Motor neuron (in vitro differentiated cells): ENCODE measurements at regions not wholly inside any gene's neighbourhood (a gene's known extent, or its start where the extent isn't known, plus 50 kb on each side); places are given as distances from the start of the nearest gene placed in this dataset.
"Not testable (repeated sequence)": the region's sequence is repeated elsewhere in the genome, so short reads cannot be mapped to it uniquely, and the experiment has no call there.

ENCODE experiments used
- ATAC-seq, 8 experiments: fragments of 200-7000 bp; cut with Tn5 transposase; replicated peaks in 6 of 8; 2 replicates each; pipeline ENCODE4 v1.8.0; 2021; ENCODE audit warnings: mild to moderate bottlenecking in 8 of 8, moderate library complexity in 8 of 8
- H3K27ac ChIP-seq, 2 donors: fragments of 250-450 bp; sonication (Bioruptor Pico); 2 replicates each; pipeline ENCODE4 v1.9.0; 2021; ENCODE audit warnings: antibody characterized with exemption in 2 of 2, mild to moderate bottlenecking in 2 of 2, moderate library complexity in 1 of 2
- H3K4me1 ChIP-seq, 2 donors: fragments of 250-450 bp; sonication (Bioruptor Pico); replicated peaks in 1 of 2; 2 replicates each; pipeline ENCODE4 v1.6.1; 2021; ENCODE audit warnings: antibody characterized with exemption in 2 of 2, mild to moderate bottlenecking in 2 of 2, moderate library complexity in 1 of 2
- H3K4me3 ChIP-seq, 5 donors: fragments of 250-450 bp; sonication (Bioruptor Pico); 2 replicates each; pipeline ENCODE4 v1.9.0; 2021; ENCODE audit warnings: antibody characterized with exemption in 5 of 5, mild to moderate bottlenecking in 5 of 5, moderate library complexity in 4 of 5
- WGBS, 10 experiments: fragments of 450-650 bp; shearing (Covaris generic); methylation state at CpG; one replicate each; pipeline ENCODE4 v1.0.0; 2022; 5-methylcytosine and 5-hydroxymethylcytosine counted together
- in situ Hi-C, 9 experiments: fragments of 400-800 bp; cut with MboI; loops; one replicate each; pipeline ENCODE4 v1.15.0; 2021; ENCODE audit warnings: low sequenced_read_pairs in 9 of 9, low pct_unique_long_range_greater_than_20kb in 2 of 9; ENCODE audit not compliant: unreplicated experiment in 9 of 9

GRCh38 chrX:6990552-6991193 is 156.8 kb upstream of the STS start:
- in situ Hi-C loops = no loop called here
- 77 to 100% (median 95%) methylated on average over 1 to 7 of the region's 10 CpGs; no CpG with 5 or more reads in 6 of the 10 experiments for WGBS, 10 experiments
- no peak overlapping the region for H3K27ac ChIP-seq
- ATAC-seq = no peak
- H3K4me1 ChIP-seq = peaks cover 0 to 11% of the 10 kb centered on the region in 2 donors
- H3K4me3 ChIP-seq = no peak overlapping the region

DNA sequence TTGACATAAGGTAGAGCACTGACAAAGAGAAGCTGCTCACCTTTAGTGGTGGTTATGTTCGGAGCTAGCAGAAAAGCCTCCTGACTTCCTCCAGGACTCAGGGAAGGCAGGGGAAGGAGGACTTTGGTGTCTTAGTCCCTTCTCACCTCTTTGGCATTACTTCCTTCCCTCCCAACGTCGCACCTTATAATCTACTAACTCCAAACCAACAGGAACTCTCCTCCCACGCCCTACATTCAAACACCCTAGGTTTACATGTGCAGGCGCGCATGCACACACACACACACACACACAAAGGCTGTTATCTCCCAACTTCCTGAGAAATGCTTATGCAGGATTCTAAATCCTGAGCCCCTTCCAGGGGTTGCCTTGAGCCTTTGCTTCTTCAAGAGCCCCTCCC is 157.7 kb upstream of the STS start:
- no peak for ATAC-seq
- in situ Hi-C loops = no loop called here
- Histone ChIP-seq H3K4me3 (no peak overlapping the region), H3K27ac (no peak overlapping the region), H3K4me1 (peaks cover 0 to 11% of the 10 kb centered on the region in 2 donors)
- WGBS, 10 experiments = 67 to 100% (median 91%) methylated on average over 1 to 5 of the region's 6 CpGs; no CpG with 5 or more reads in 5 of the 10 experiments

- H3K4me3 ChIP-seq, ATAC-seq, in situ Hi-C loops, H3K27ac ChIP-seq: not testable (repeated sequence)
- H3K4me1 ChIP-seq = peaks cover 0 to 11% of the 10 kb centered on the region in 2 donors
- 40 to 95% (median 77%) methylated on average over 1 to 2 of the region's 2 CpGs; no CpG with 5 or more reads in 6 of the 10 experiments for WGBS, 10 experiments
These were observed 158.8 kb upstream of the STS start for GRCh38 chrX:6988694-6989093.

GRCh38 chrX:6986915-6987314 is 160.6 kb upstream of the STS start:
- in situ Hi-C loops = no loop called here
- Histone ChIP-seq H3K4me1 (peaks cover 0 to 11% of the 10 kb centered on the region in 2 donors), H3K27ac (no peak overlapping the region), H3K4me3 (no peak overlapping the region)
- 0 to 40% (median 33%) methylated on average over 1 of the region's 4 CpGs; no CpG with 5 or more reads in 7 of the 10 experiments for WGBS, 10 experiments
- peak in 6 of 8 experiments; percentile 6 to 57 (median 51) for ATAC-seq

GRCh38 chrX:6985537-6985936 is 162.0 kb upstream of the STS start:
- 42 to 53% methylated on average over 4 to 6 of the region's 7 CpGs; no CpG with 5 or more reads in 8 of the 10 experiments for WGBS, 10 experiments
- in situ Hi-C loops = no loop called here
- no peak overlapping the region for H3K4me3 ChIP-seq
- no peak for ATAC-seq
- H3K4me1 ChIP-seq = peaks cover 0 to 11% of the 10 kb centered on the region in 2 donors
- no peak overlapping the region for H3K27ac ChIP-seq

- in situ Hi-C loops = no loop called here
- Histone ChIP-seq H3K4me1 (peaks cover 0 to 11% of the 10 kb centered on the region in 2 donors), H3K27ac (no peak overlapping the region), H3K4me3 (no peak overlapping the region)
- WGBS, 10 experiments = 0 to 100% (median 17%) methylated on average over 1 to 9 of the region's 11 CpGs; no CpG with 5 or more reads in 3 of the 10 experiments
- ATAC-seq = peak in 3 of 8 experiments; percentile 79 to 85 (median 84)
These were observed 164.1 kb upstream of the STS start for GRCh38 chrX:6983207-6983955.

- ATAC-seq = no peak
- Histone ChIP-seq H3K27ac (no peak overlapping the region), H3K4me3 (no peak overlapping the region), H3K4me1 (peaks cover 0 to 11% of the 10 kb centered on the region in 2 donors)
- WGBS, 10 experiments = 20 to 100% (median 63%) methylated on average over 1 to 6 of the region's 8 CpGs; no CpG with 5 or more reads in 6 of the 10 experiments
- in situ Hi-C loops = no loop called here
These were observed 165.7 kb upstream of the STS start for GRCh38 chrX:6981718-6982406.

DNA sequence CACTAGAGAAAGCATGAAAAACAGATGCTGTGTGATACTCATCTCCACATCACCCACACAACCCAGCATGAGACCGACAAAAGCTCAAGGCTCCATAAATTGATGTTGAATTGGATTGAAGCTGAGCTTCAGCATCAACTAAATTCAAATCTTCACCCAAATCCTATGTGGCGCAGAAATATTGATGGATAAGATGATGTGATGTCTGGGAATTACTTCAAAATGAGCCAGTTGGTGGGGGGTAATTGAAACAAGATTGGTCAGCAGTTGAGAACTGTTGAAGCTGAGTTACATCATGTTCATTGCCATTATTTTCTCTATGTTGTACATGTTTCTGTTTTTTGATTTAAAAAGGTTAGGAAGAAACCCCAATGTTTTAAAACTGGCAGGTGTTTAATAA is 166.5 kb upstream of the STS start:
- no peak overlapping the region for H3K27ac ChIP-seq
- in situ Hi-C loops = no loop called here
- peaks cover 0 to 3% of the 10 kb centered on the region in 2 donors for H3K4me1 ChIP-seq
- no peak overlapping the region for H3K4me3 ChIP-seq
- ATAC-seq = peak in 1 of 8 experiments; percentile 19
- 86 to 100% methylated on average over 1 of the region's 2 CpGs; no CpG with 5 or more reads in 8 of the 10 experiments for WGBS, 10 experiments

DNA sequence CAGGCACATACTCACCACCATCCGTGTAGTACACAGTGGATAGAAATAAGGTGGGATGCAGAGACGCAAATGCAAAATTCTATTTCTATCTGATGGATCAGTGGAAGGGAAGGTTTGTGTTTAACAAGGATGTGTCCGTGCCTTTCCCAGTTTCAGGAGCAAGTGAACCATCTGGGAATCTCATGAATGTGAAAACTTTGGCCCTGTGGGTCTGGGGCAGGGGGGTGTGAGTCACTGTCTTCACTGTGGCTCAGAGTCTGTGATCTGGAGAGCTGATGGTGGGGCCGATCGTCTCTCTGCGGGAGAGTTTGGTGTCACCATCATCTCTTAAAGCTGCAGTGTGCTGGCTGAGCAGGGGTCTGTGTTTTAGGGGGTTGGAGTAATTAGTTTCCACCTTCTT is 179.3 kb upstream of the STS start:
- no peak for ATAC-seq
- no peaks in the 10 kb centered on the region for H3K4me1 ChIP-seq
- H3K4me3 ChIP-seq = no peak overlapping the region
- no peak overlapping the region for H3K27ac ChIP-seq
- WGBS, 10 experiments = 83% methylated on average over 1 to 6 of the region's 6 CpGs; no CpG with 5 or more reads in 8 of the 10 experiments
- in situ Hi-C loops = no loop called here

DNA sequence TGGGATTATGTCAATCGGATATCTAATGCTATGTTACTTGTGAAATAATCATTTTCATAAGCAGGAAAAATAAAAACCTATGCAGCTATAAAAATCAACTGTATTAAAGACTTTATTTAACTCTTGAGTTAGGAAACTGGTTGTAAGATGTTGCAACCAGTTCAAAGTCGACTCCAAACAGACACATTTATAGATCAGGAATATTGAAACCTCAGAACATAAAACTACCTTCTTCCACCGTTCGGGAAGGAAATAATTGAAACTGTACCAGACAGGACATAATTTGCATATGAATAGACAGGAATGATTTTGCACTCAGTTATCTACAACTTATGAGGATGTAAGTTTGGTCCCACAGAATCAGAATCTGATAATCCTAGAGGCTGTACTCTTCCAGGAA is 181.8 kb upstream of the STS start:
- Histone ChIP-seq H3K4me1 (no peaks in the 10 kb centered on the region), H3K4me3 (no peak overlapping the region), H3K27ac (no peak overlapping the region)
- WGBS, 10 experiments = 0 to 91% (median 70%) methylated on average over 1 to 4 of the region's 4 CpGs; no CpG with 5 or more reads in 3 of the 10 experiments
- in situ Hi-C loops = no loop called here
- ATAC-seq = no peak

GRCh38 chrX:6962006-6962355 is 185.5 kb upstream of the STS start:
- peak in 3 of 8 experiments; percentile 46 to 88 (median 68) for ATAC-seq
- in situ Hi-C loops = no loop called here
- H3K4me3 ChIP-seq = no peak overlapping the region
- H3K27ac ChIP-seq = no peak overlapping the region
- WGBS, 10 experiments = 0 to 93% (median 47%) methylated on average over 1 to 2 of the region's 2 CpGs; no CpG with 5 or more reads in 4 of the 10 experiments
- no peaks in the 10 kb centered on the region for H3K4me1 ChIP-seq

- no peaks in the 10 kb centered on the region for H3K4me1 ChIP-seq
- WGBS, 10 experiments = 0 to 100% (median 90%) methylated on average over 1 to 2 of the region's 2 CpGs; no CpG with 5 or more reads in 7 of the 10 experiments
- H3K4me3 ChIP-seq = no peak overlapping the region
- ATAC-seq = peak in 3 of 8 experiments; percentile 83 to 98 (median 92)
- in situ Hi-C loops = no loop called here
- no peak overlapping the region for H3K27ac ChIP-seq
These were observed 186.1 kb upstream of the STS start for GRCh38 chrX:6961286-6962005.
